Activated T-cell treated with anti-CD3 and anti-CD28 coated beads, Interleukin-2, amount 50 U/mL, for 4 hours (primary cell): ENCODE measurements at regions not wholly inside any gene's neighbourhood (a gene's known extent, or its start where the extent isn't known, plus 50 kb on each side); places are given as distances from the start of the nearest gene placed in this dataset.

Experiments
- ATAC-seq, 2 donors: fragments of 200-7000 bp; cut with Tn5 transposase; one replicate each; pipeline ENCODE4 v1.10.0; 2021
- DNase-seq: peaks from one replicate; pipeline ENCODE4 v3.0.0-alpha.2; 2020
- H3K27me3 Mint-ChIP-seq: one replicate; pipeline ENCODE4 v1.8.0; 2021; ENCODE audit warnings: low read depth, mixed read lengths
- H3K36me3 Mint-ChIP-seq: one replicate; pipeline ENCODE4 v1.8.0; 2022; ENCODE audit warnings: mixed read lengths; ENCODE audit not compliant: insufficient read depth
- H3K4me1 Mint-ChIP-seq: one replicate; pipeline ENCODE4 v1.8.0; 2021; ENCODE audit warnings: low read depth, mixed read lengths
- H3K4me3 Mint-ChIP-seq: one replicate; pipeline ENCODE4 v1.8.0; 2021; ENCODE audit warnings: mild to moderate bottlenecking, moderate library complexity, mixed read lengths
- H3K9me3 Mint-ChIP-seq: one replicate; pipeline ENCODE4 v1.8.0; 2021; ENCODE audit warnings: mixed read lengths

DNA sequence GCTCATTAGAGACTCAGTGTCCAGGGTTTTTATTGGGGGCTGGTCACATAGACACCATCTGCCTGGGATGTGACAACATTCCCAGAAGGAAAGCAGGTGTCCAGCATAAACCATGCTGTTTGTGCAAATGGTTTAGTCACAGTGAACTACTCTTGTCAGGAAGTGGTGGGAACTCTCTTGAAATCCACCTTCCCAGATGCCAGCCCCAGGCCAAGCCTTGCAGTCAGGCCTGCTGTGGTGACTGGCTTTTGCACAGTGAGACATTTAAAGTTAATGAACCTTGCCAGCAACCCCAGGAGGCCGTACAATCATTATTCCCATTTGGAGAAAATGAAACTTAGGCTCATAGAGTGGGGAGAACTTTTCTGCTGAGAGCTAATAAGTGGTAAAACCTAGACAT is 242.5 kb upstream of the KCNG1 start:
- Mint-ChIP-seq H3K4me3 (no peak overlapping the region), H3K9me3 (peaks cover 4% of the 10 kb centered on the region), H3K27me3 (peaks cover 16% of the 10 kb centered on the region), H3K36me3 (no peaks in the 10 kb centered on the region), H3K4me1 (no peaks in the 10 kb centered on the region)
- DNase-seq (no peak), ATAC-seq (no peak)

DNA sequence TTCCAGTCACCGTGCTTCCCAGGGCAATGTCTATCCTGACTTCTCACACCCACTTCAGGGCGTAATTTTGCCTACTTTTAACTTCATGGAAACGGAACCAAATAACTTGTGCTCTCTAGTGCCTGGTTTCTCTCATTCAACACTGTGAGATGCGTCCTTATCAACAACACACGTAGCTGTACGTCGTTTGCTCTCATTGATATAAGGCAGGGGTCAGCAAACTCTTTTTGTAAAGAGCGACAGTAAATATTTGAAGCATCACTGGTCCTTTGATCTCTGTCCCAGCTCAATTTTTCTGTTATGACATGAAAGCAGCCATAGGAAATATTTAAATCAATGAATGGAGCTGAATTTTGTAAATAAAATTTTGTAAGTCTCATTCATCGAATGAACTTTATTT is 239.3 kb upstream of the KCNG1 start:
- H3K4me3 Mint-ChIP-seq, result no peak overlapping the region
- peaks cover 4% of the 10 kb centered on the region for H3K9me3 Mint-ChIP-seq
- no peaks in the 10 kb centered on the region for H3K4me1 Mint-ChIP-seq

DNA sequence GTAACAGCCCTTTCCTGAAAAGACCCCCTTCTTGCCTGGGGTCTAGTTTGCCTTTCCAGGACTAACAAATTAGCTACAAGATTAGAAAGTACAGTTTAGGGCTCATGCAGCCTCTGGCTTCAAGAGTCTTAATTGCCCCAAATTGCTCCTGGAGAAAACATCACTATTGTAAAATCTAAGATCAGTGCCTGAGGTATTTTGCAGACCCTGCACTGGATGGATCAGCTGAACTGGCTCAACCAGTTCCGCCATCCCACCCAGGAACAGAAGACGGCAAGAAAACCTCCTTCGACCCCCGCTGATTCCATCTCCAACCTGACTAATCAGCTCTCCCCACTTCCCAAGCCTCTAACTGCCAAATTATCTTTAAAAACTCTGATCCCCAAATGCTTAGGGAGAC is 236.5 kb upstream of the KCNG1 start:
- Mint-ChIP-seq H3K9me3 (peaks cover 2% of the 10 kb centered on the region), H3K4me1 (no peaks in the 10 kb centered on the region), H3K36me3 (no peaks in the 10 kb centered on the region), H3K27me3 (peaks cover 10% of the 10 kb centered on the region), H3K4me3 (no peak overlapping the region)
- DNase-seq (no peak), ATAC-seq (no peak)

More for the DNA sequence above, 239.3 kb upstream of the KCNG1 start:
- DNase-seq (no peak), ATAC-seq (no peak)
- no peaks in the 10 kb centered on the region for H3K36me3 Mint-ChIP-seq
- peaks cover 16% of the 10 kb centered on the region for H3K27me3 Mint-ChIP-seq

DNA sequence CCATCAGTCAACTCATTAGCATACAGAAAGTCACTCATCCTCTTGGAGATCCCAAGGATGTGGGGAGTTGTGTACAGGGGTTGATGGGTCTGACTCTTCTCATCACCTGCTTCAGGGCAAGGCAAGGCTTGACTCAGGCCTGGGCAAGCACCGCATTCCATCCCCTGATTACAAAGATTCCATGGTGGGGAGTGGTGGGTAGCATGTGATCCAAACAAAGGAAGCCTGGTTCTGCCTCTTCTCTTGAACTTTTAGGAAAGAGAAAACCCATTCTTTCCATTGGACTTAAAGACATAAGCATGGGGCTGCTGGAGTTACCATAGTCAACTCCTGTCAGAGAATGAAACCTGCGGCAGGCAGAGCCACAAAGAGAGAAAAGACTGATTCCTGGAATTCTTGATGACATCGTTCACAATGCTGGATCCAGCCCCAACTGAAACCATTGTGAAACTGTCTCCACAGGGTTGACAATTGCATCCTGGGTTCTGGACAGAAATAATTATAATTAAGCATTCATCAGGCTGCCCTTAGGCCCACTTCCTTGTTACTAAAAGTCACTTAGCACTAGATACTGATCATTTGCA is 235.8 kb upstream of the KCNG1 start:
- no peaks in the 10 kb centered on the region for H3K4me1 Mint-ChIP-seq
- peaks cover 14% of the 10 kb centered on the region for H3K27me3 Mint-ChIP-seq
- DNase-seq (no peak), ATAC-seq (no peak)
- no peaks in the 10 kb centered on the region for H3K36me3 Mint-ChIP-seq
- H3K9me3 Mint-ChIP-seq, result no peaks in the 10 kb centered on the region
- no peak overlapping the region for H3K4me3 Mint-ChIP-seq

DNA sequence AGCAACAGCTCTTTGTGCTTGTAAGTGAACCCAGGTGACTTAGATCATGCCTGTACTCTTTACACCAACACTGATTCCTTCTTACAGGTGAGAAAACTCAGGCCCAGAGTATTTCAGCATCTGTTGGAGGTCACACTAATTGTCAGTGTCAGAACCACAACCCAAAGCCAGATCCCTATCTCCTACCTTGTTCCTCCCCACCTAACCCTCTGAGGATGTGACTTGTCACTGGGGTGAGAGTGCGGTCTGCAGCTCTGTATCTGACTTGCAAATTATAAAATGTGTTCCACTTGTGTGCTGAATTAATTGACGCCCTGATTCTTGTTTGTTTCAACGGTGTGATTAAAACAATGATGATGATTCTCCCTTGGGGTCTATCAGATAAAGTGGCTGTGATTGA is 232.5 kb upstream of the KCNG1 start:
- ATAC-seq (no peak), DNase-seq (no peak)
- peaks cover 20% of the 10 kb centered on the region for H3K27me3 Mint-ChIP-seq
- no peaks in the 10 kb centered on the region for H3K4me1 Mint-ChIP-seq
- no peaks in the 10 kb centered on the region for H3K9me3 Mint-ChIP-seq
- H3K4me3 Mint-ChIP-seq, result no peak overlapping the region
- no peaks in the 10 kb centered on the region for H3K36me3 Mint-ChIP-seq

DNA sequence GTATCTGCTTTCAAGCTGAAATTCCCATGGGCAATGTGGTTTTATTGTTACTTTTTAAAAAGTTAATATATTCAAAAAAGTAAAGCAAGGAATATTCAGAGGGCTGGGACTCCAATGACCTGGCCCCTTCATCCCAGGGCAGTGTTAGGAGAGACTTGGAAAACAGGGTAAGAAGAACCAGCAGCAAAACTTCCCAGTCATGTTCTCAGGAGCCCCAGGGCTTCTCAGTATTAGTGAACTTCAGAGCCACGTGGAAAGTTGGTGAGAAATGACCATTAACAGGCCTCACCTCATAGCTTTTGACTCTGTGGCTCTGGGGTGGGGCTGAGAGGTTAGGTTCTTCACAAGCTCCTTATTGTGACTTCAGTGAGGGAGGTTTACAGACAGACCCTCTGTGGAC is 230.4 kb upstream of the KCNG1 start:
- H3K36me3 Mint-ChIP-seq, result no peaks in the 10 kb centered on the region
- H3K4me1 Mint-ChIP-seq, result no peaks in the 10 kb centered on the region

DNA sequence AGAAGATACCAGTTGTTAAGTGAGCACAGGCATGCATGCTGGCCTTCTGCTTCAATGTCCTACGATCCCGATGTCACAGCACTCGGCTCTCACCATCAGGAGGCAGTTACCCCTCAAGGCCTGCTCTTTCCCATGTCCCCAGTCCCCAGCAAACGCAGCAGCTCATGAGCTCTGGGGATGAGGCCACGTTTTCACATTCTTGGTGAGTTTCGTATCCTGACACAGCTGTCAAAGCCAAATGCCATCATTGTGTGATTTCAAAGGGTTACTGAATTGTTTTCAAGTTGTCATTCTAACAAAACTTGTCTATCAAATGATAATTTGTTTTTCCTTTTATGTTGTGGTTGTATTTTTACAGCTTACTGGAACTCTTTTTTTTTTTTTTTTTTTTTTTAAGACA is 226.9 kb upstream of the KCNG1 start:
- DNase-seq (no peak), ATAC-seq (no peak)
- H3K4me1 Mint-ChIP-seq, result no peaks in the 10 kb centered on the region
- H3K27me3 Mint-ChIP-seq, result peaks cover 18% of the 10 kb centered on the region
- H3K4me3 Mint-ChIP-seq, result no peak overlapping the region
- no peaks in the 10 kb centered on the region for H3K36me3 Mint-ChIP-seq
- H3K9me3 Mint-ChIP-seq, result no peaks in the 10 kb centered on the region

More for the DNA sequence above, 230.4 kb upstream of the KCNG1 start:
- H3K9me3 Mint-ChIP-seq, result no peaks in the 10 kb centered on the region
- ATAC-seq (no peak), DNase-seq (no peak)
- H3K27me3 Mint-ChIP-seq, result peaks cover 20% of the 10 kb centered on the region
- H3K4me3 Mint-ChIP-seq, result no peak overlapping the region

DNA sequence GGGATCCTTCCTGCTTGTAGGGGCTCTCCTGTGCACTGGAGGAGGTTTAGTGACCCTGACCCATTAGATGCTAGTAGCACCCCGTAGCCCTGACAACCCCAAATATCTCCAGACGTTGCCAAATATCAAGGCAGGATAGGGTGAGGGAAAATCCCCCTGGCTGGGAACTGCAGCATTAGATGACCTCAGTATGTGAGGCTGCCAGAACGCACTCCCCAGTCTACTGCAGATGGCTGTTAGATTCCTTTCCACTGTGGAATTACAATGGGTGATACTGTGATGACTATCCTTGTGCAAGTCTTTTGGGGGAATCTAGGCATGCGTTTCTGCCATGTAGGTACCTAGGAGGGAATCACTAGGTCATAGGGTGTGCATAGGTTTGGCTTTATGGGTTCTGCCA is 226.3 kb upstream of the KCNG1 start:
- DNase-seq, result no peak
- Mint-ChIP-seq H3K4me1 (no peaks in the 10 kb centered on the region), H3K9me3 (no peaks in the 10 kb centered on the region), H3K4me3 (no peak overlapping the region), H3K36me3 (no peaks in the 10 kb centered on the region), H3K27me3 (peaks cover 18% of the 10 kb centered on the region)
- ATAC-seq, result no peak

DNA sequence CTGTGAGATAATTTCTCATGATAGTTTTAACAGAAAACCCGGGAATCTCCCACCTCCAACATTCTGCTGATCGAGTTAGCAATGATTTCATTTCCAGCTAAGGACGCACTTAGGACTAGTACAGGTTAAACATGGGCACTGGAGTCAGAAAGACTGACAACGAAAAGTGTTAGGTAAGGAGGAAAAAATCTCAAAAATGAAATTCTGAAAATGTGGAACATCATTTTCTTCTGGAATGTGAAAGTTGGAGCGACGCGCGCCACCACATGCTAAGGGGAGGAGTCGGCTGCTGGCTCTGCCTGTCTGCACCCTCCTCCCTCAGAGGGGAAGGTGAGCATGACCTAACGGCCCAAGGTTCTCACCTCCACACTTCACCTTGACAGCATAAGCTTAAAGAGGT is 221.6 kb upstream of the KCNG1 start:
- H3K36me3 Mint-ChIP-seq, result no peaks in the 10 kb centered on the region
- peaks cover 13% of the 10 kb centered on the region for H3K27me3 Mint-ChIP-seq
- H3K4me1 Mint-ChIP-seq, result no peaks in the 10 kb centered on the region
- DNase-seq, result no peak
- H3K4me3 Mint-ChIP-seq, result no peak overlapping the region
- H3K9me3 Mint-ChIP-seq, result peaks cover 11% of the 10 kb centered on the region
- no peak for ATAC-seq

DNA sequence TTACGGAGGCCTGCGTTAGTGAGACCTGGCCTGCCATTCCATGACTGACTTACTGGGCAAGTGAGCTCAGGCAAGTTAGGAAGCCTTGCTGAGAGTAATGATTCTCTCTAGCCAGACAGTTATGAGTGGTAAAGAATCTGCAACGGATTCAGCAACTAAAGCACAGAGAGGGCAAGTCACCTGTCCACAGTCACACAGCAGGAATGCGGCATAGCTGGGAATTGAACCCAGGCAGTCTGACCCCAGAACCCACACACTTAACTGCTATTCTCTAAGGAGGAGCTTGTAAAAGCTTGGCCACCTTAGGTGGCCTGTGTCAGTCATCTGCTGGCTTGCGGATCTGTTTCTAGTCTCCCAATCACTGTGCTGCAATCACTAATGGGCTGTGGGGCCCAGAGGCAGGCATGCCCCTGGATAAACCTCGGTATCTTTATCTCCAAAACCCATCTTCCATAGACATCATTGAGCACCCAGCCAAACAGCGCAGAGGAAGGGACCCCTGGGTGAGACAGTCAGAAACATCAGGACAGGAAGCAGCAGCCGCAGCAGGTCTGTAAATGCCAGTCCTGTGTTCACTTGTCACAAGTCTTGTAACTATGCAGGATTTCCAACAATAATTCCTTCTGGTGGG is 215.9 kb upstream of the KCNG1 start:
- peaks cover 11% of the 10 kb centered on the region for H3K9me3 Mint-ChIP-seq
- DNase-seq, result no peak
- H3K4me1 Mint-ChIP-seq, result no peaks in the 10 kb centered on the region

DNA sequence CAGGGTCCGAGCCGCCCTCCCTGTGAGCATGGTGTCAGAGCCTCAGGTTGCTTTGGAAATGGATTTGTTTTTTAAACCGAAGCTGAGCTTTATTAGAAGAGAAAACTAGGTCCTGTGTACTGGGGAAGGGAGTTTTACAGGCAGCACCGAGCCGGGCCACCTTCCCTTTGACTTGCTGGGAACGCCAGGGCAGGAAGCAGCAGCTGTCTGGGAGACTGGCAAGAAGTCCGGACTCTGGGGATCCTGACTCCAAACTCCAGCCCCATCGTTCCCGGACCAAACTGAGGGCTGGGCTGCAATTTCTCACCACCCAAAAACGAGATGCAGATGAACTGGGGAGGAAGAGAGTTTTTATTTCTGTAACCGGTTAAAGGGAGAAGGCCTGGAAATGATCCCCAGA is 214.9 kb upstream of the KCNG1 start:
- Mint-ChIP-seq H3K27me3 (peaks cover 24% of the 10 kb centered on the region), H3K4me1 (no peaks in the 10 kb centered on the region), H3K4me3 (no peak overlapping the region), H3K36me3 (no peaks in the 10 kb centered on the region), H3K9me3 (peaks cover 7% of the 10 kb centered on the region)
- no peak for DNase-seq
- no peak for ATAC-seq

More for the DNA sequence above, 215.9 kb upstream of the KCNG1 start:
- Mint-ChIP-seq H3K4me3 (no peak overlapping the region), H3K36me3 (no peaks in the 10 kb centered on the region), H3K27me3 (peaks cover 26% of the 10 kb centered on the region)
- no peak for ATAC-seq

DNA sequence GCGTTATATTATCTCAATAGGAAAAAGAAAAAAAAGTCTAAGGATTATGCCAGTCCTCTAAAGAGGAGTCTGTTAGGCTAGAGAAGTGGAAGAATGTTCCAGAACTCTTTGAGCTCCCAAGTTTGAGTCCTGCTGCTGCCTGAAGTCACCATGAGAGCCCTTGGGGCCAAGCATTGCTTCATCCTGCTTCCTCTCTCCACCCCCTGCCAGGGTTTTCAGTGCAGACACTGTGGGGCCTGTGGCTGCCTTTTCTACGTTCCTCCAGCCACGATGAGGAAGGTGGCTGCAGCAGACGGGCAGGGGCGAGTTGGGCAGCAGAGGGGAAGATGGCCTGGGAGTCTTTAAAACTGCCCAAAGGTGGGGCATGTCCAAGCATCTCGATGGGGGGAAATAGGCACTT is 214.4 kb upstream of the KCNG1 start:
- Mint-ChIP-seq H3K27me3 (peaks cover 22% of the 10 kb centered on the region), H3K4me1 (no peaks in the 10 kb centered on the region), H3K4me3 (no peak overlapping the region), H3K36me3 (no peaks in the 10 kb centered on the region), H3K9me3 (peaks cover 4% of the 10 kb centered on the region)
- ATAC-seq (no peak), DNase-seq (no peak)

DNA sequence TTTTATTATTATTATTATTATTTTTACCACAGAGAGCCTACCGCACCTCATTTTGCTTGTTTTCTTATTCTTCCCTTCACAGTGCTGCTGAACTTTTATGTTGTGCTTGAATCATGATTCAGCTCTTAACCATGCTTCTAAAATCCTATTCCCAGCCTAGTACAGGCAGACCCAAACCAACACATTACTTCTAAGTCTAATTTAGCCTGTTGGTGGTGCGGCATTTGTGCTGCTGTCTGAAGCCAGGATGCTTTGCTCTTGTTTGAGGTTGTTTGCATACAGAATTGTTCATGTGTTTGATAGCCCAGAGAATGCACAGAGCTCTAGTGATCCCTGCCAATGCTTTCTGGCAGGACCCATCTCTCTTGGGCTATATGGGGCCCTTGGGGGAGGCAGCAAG is 213.5 kb upstream of the KCNG1 start:
- no peaks in the 10 kb centered on the region for H3K9me3 Mint-ChIP-seq
- peaks cover 22% of the 10 kb centered on the region for H3K27me3 Mint-ChIP-seq
- no peaks in the 10 kb centered on the region for H3K4me1 Mint-ChIP-seq
- ATAC-seq (no peak), DNase-seq (no peak)
- no peaks in the 10 kb centered on the region for H3K36me3 Mint-ChIP-seq
- H3K4me3 Mint-ChIP-seq, result no peak overlapping the region

DNA sequence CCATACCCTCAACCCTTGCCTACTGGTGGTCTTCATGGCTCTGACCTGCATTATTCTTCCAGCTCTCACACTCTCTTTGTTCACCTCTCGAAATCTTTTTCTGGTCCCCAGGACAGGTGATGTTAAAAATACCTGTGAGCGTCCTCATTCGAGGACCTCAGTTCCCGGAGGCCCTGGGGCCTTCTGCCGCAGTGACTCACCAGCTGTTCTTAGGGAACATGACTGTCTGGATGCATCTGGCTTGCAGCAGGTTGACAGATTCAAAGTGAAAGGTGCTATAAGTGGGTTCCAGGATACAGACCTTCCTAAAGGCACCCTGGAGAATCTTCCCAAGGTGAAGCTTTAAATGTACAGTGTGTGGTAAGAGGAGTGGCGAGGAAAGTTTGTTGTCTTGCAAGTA is 210.4 kb upstream of the KCNG1 start:
- peaks cover 21% of the 10 kb centered on the region for H3K27me3 Mint-ChIP-seq

DNA sequence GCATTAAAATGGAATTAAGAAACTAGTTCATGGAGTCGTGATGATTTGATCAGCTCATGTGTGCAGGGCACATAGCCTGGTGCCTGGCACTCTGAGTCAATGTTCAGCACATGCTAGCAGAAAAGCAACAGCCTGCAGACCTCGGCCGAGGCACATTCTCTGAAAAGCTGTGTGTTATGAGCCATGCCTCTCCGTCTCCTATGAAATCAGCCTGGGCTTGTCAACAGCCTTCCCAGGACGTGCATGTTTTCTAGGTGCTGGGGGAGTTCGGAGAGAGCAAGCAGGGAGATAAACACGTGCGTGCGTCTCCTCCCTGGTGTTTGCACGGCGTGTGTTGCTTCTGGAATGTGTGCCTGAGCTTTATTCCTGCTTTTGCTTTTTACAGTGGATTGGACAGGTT is 207.8 kb upstream of the KCNG1 start:
- DNase-seq (no peak), ATAC-seq (no peak)
- Mint-ChIP-seq H3K4me3 (no peak overlapping the region), H3K27me3 (peaks cover 11% of the 10 kb centered on the region), H3K36me3 (no peaks in the 10 kb centered on the region), H3K9me3 (no peaks in the 10 kb centered on the region), H3K4me1 (no peaks in the 10 kb centered on the region)

More for the DNA sequence above, 210.4 kb upstream of the KCNG1 start:
- Mint-ChIP-seq H3K36me3 (no peaks in the 10 kb centered on the region), H3K4me1 (no peaks in the 10 kb centered on the region), H3K4me3 (no peak overlapping the region), H3K9me3 (no peaks in the 10 kb centered on the region)
- DNase-seq (no peak), ATAC-seq (no peak)
